NCI-H2029 treated with DMSO at 0.1 percent for 48 hours (cell line): ENCODE measurements at regions not wholly inside any gene's neighbourhood (a gene's known extent, or its start where the extent isn't known, plus 50 kb on each side); places are given as distances from the start of the nearest gene placed in this dataset.
"Not testable (repeated sequence)": the region's sequence is repeated elsewhere in the genome, so short reads cannot be mapped to it uniquely, and the experiment has no call there.

Source experiments
- DNase-seq: peaks from one replicate; lab custom pipeline; 2025; lab: John Stamatoyannopoulos, UW

DNA sequence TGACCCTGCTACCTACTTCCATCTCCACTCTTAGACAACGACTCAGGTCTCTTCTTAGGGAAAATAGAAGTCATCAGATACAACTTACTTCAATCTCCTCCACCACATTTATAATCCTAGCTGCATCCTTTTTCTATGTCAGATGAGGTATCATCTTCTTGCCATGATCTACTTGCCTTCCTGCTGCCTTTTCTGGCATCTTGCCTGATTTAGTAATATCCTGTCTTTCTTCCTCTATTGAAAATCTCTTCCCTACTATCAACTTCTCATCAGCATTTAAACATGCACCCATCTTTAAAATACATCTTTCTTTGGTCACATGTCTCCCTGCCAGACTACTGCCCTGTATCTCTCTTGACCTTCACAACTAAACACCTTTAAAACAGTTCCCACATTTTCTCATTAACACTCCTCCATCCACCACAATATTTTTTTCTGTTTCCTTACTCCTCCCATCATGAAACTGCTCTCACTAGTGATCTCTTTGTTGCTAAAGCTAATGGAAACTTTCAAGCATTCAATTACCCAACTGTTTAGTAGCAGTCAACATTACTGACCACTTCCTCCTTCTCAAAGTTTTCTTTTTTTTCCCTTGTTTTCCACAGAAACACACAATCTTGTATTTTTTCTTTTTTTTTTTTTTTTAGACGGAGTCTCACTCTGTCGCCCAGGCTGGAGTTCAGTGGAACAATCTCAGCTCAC, 100.8 kb upstream of the CXorf66 start:
- no peak for DNase-seq

DNA sequence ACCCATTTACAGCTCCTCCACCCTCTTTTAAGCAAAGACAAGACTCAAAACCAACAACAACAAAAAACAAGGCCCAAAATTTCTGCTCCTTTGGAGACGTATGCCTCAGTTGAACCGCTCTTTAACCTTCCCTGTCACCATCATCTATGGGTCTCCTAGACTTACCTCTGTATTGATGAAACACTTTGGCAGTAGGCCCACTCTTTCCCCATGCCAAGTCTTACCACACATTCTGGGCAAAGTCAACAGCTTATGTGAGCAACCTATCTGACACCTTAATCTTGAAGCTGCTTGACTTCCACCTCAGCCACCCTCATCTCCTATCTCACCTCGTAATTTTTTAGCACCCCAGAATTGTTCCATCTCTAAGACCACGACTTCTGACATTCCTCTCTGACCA, 99.7 kb upstream of the CXorf66 start:
- DNase-seq = no peak

DNA sequence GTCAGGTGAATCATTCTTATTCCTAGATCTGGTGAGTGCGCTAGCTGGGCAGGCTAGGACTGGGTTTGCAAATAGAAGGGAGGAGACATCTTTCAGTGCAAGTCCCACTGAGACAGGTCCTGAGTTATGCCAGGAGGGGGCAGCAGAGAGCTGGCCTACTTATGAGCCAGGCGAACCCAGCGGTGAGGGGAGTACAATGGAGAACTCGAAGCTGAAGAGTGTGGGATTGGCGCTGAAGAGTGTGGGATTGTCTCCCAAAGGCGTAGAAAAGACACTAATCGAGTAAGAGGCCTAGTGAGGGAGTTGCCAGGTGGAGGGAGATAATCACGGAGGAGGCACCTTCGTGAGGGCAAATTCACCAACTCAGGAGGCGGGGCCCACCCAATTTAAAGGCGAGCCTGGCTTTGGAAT, 91.7 kb upstream of the CXorf66 start:
- peak; percentile 27 for DNase-seq

DNA sequence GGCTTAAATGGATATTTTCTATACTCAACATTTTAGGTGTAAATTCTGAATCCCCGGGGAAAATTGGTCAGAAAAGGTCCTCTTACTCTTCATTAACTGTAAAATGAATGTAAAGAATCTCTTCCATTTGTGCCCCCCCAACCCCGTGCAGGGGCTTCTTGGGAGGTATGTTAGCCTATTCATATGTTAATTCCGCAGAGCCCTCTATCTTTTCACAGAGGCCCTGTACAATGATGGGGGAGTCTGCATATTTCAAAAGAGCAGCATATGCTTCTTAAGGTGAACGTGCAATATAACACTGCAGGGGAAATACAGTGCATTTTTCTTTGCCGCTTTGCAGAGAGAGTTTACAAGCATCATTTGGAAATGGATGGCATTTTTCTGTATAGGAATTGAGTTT, 88.5 kb upstream of the CXorf66 start:
- no peak for DNase-seq

DNA sequence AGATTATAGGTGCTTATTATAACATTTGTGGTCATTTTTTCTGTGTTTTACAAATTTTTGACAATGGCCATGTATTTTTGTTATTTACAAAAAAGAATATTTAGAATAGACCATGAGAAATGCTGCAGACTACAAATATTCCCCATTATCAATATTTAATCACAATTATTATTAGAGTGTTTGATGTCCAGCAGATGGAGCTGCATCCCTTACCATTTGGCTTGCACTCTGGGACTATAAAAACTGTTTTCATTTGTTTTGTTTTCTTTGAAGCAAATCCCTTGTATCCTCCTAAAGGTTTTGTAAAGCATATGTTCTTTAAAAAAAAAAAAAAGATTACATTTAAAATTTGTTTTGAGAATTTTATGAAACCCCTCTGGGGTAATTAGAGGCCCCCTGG, 85.6 kb upstream of the CXorf66 start:
- DNase-seq = no peak

DNA sequence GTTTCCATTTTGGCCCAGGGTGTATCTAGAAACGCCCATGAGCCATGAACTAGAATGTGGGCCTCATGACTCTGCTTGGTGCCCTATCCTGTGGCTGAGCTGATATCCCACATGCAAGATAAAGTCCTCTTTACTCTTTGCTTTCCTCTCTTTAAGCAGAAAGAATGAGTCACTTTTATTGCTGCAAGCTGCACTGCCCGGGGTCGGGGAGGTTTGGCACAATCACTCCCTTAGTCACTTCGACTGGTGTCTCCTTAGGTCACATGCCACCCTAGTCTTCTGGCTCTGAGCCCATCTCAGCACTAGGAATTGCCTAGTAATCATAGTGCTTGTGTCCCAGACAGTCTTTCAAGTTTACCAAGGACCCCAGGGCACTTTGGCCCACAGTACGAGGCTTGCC, 75.1 kb upstream of the CXorf66 start:
- DNase-seq = no peak

DNA sequence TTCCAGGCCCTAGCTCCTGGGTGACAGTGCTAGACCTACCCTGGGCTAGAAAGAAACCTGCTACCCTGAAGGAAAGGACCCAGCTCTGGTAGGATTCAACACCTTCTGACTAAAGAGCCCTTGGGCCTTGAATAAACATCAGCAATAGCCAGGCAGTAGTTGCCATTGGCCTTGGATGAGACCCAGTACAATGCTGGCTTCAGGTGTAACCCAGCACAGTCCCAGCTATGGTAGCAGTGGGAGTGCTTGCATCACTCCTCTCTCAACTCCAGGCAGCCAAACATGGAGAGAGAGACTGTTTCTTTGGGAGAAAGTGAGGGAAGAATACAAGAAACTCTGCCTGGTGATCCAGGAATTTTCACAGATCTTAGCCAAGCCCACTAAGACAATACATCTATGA, 73.5 kb upstream of the CXorf66 start:
- DNase-seq = no peak

DNA sequence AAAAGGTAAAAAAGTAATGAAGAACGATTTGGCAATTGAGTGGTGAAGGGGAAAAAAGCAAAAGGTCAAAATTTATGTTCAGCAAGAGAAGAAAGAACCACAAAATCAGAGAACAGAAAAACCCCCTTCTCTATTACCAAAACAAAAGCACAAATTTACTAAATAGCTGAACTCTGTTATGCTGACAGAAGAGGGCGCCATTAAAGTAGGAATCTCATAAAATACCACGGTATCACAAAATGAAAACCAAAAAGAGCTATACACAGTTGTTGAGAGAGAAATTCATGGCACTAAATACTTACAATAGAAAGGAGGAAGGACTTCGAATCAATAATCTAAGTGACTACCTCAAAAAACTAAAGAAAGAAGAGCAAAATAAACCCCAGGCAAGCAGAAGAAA, 69.6 kb upstream of the CXorf66 start:
- no peak for DNase-seq

DNA sequence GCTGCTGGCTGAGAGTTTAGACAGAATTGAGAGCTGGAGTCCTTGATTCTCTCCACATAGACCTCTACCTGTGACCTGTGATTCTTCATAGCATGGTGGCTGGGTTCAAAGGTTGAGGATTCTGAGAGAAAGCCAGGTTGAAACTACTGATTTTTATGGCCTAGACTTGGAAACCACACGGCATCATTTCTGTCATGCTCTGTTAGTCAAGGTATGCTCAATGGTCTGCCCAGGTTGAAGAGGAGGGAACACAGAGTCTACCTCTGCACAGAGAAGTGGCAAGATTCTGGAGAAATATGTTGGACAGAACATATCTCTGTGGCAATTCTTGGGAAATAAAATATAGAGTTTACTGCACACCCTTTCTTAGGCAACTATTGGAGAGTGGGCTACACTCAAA, 57.2 kb upstream of the CXorf66 start:
- DNase-seq = no peak

DNA sequence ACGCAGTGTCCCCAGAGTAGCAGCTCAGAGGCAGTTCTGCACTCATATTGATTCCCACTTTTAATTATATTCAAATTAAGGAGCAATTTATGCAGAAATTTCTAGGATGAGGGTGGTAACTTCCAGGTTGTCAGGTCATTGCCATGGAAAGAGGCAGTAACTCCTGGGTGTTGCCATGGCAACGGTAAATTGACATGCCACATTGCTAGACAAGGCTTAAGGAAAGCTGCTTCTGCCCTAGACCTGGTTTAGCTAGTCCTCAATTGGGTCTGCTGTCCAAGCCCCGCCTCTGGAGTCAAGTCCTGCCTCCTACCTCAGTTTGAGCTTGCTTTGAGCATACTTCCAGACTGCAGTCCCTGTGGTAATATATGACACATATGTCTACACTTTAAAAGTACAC, 53.8 kb upstream of the CXorf66 start:
- DNase-seq = not testable (repeated sequence)
